Activated CD8-positive, alpha-beta T cell treated with anti-CD3 and anti-CD28 coated beads, Interleukin-2, amount 10 ng/mL, durations not matched to agents 7 days and 5 days (primary cell): ENCODE measurements at regions not wholly inside any gene's neighbourhood (a gene's known extent, or its start where the extent isn't known, plus 50 kb on each side); places are given as distances from the start of the nearest gene placed in this dataset.

Source experiments
- ATAC-seq: fragments of 150-1000 bp; cut with Tn5 transposase; one replicate; pipeline ENCODE4 v1.10.0; 2021; ENCODE audit warnings: moderate library complexity
- CTCF ChIA-PET: fragments of 350-600 bp; sonication (Branson Sonifier 250); formaldehyde crosslinking; loops from one replicate; lab custom pipeline; 2021; ENCODE audit warnings: antibody characterized with exemption; lab: Charles Lee
- POLR2A ChIA-PET: fragments of 350-600 bp; sonication (Branson Sonifier 250); formaldehyde crosslinking; loops from one replicate; lab custom pipeline; 2021; ENCODE audit warnings: antibody characterized with exemption; lab: Charles Lee
- DNase-seq: peaks from one replicate; pipeline ENCODE4 v3.0.0-alpha.2; 2020
- H3K27ac Mint-ChIP-seq: one replicate; pipeline ENCODE4 v1.8.0; 2021; ENCODE audit warnings: mild to moderate bottlenecking, mixed read lengths
- H3K27me3 Mint-ChIP-seq: one replicate; pipeline ENCODE4 v1.8.0; 2021; ENCODE audit warnings: low read depth, mixed read lengths
- H3K36me3 Mint-ChIP-seq: one replicate; pipeline ENCODE4 v1.8.0; 2021; ENCODE audit warnings: low read depth, mixed read lengths
- H3K4me1 Mint-ChIP-seq: one replicate; pipeline ENCODE4 v1.8.0; 2021; ENCODE audit warnings: low read depth, mixed read lengths
- H3K4me3 Mint-ChIP-seq: one replicate; pipeline ENCODE4 v1.8.0; 2021; ENCODE audit warnings: mild to moderate bottlenecking, mixed read lengths
- H3K9me3 Mint-ChIP-seq: one replicate; pipeline ENCODE4 v1.8.0; 2022; ENCODE audit warnings: mixed read lengths; ENCODE audit not compliant: insufficient read depth

GRCh38 chr18:53797998-53798495 lies 426.4 kb downstream of the MBD2 start:
- no peak for DNase-seq
- no peak for ATAC-seq
- Mint-ChIP-seq H3K4me3 (no peak overlapping the region), H3K9me3 (no peaks in the 10 kb centered on the region), H3K27me3 (no peaks in the 10 kb centered on the region), H3K4me1 (no peaks in the 10 kb centered on the region), H3K36me3 (no peaks in the 10 kb centered on the region), H3K27ac (no peak overlapping the region)
- ChIA-PET CTCF (no interaction called here), POLR2A (no interaction called here)

GRCh38 chr18:53796040-53796729 lies 428.3 kb downstream of the MBD2 start:
- Mint-ChIP-seq H3K27me3 (no peaks in the 10 kb centered on the region), H3K27ac (no peak overlapping the region), H3K4me1 (no peaks in the 10 kb centered on the region), H3K36me3 (no peaks in the 10 kb centered on the region), H3K9me3 (no peaks in the 10 kb centered on the region), H3K4me3 (no peak overlapping the region)
- ATAC-seq (no peak), DNase-seq (no peak)
- ChIA-PET CTCF (no interaction called here), POLR2A (no interaction called here)

GRCh38 chr18:53795610-53796009 lies 428.9 kb downstream of the MBD2 start:
- DNase-seq: no peak
- CTCF ChIA-PET: no interaction called here
- Mint-ChIP-seq H3K9me3 (no peaks in the 10 kb centered on the region), H3K4me1 (no peaks in the 10 kb centered on the region), H3K4me3 (no peak overlapping the region), H3K27me3 (no peaks in the 10 kb centered on the region), H3K36me3 (no peaks in the 10 kb centered on the region), H3K27ac (no peak overlapping the region)
- no peak for ATAC-seq
- POLR2A ChIA-PET: no interaction called here

- CTCF ChIA-PET: no interaction called here
- Mint-ChIP-seq H3K4me3 (no peak overlapping the region), H3K27ac (no peak overlapping the region), H3K9me3 (no peaks in the 10 kb centered on the region), H3K27me3 (no peaks in the 10 kb centered on the region), H3K4me1 (no peaks in the 10 kb centered on the region), H3K36me3 (no peaks in the 10 kb centered on the region)
- ATAC-seq (no peak), DNase-seq (no peak)
- POLR2A ChIA-PET: no interaction called here
Measured at GRCh38 chr18:53795061-53795460, 429.4 kb downstream of the MBD2 start.

GRCh38 chr18:53792762-53793161 lies 431.7 kb downstream of the MBD2 start:
- no peak overlapping the region for H3K4me3 Mint-ChIP-seq
- H3K9me3 Mint-ChIP-seq: no peaks in the 10 kb centered on the region
- CTCF ChIA-PET: no interaction called here
- ATAC-seq (no peak), DNase-seq (no peak)
- no peaks in the 10 kb centered on the region for H3K4me1 Mint-ChIP-seq
- POLR2A ChIA-PET: no interaction called here
- no peaks in the 10 kb centered on the region for H3K36me3 Mint-ChIP-seq
- H3K27ac Mint-ChIP-seq: no peak overlapping the region
- H3K27me3 Mint-ChIP-seq: no peaks in the 10 kb centered on the region

GRCh38 chr18:53790786-53791185 lies 433.7 kb downstream of the MBD2 start:
- DNase-seq: no peak
- POLR2A ChIA-PET: no interaction called here

GRCh38 chr18:53789376-53790247 lies 434.9 kb downstream of the MBD2 start:
- POLR2A ChIA-PET: no interaction called here
- no peak for DNase-seq
- no peak overlapping the region for H3K4me3 Mint-ChIP-seq
- H3K27me3 Mint-ChIP-seq: no peaks in the 10 kb centered on the region
- no peaks in the 10 kb centered on the region for H3K4me1 Mint-ChIP-seq
- H3K9me3 Mint-ChIP-seq: no peaks in the 10 kb centered on the region
- no peak overlapping the region for H3K27ac Mint-ChIP-seq
- no peak for ATAC-seq
- no peaks in the 10 kb centered on the region for H3K36me3 Mint-ChIP-seq
- CTCF ChIA-PET: no interaction called here

More at GRCh38 chr18:53790786-53791185, 433.7 kb downstream of the MBD2 start:
- Mint-ChIP-seq H3K36me3 (no peaks in the 10 kb centered on the region), H3K27ac (no peak overlapping the region), H3K27me3 (no peaks in the 10 kb centered on the region), H3K4me1 (no peaks in the 10 kb centered on the region), H3K4me3 (no peak overlapping the region), H3K9me3 (no peaks in the 10 kb centered on the region)
- no peak for ATAC-seq
- CTCF ChIA-PET: no interaction called here

GRCh38 chr18:53785811-53786210 lies 438.7 kb downstream of the MBD2 start:
- ChIA-PET CTCF (no interaction called here), POLR2A (no interaction called here)
- H3K4me1 Mint-ChIP-seq: no peaks in the 10 kb centered on the region
- no peak overlapping the region for H3K4me3 Mint-ChIP-seq
- no peak overlapping the region for H3K27ac Mint-ChIP-seq
- H3K36me3 Mint-ChIP-seq: no peaks in the 10 kb centered on the region
- DNase-seq: no peak
- H3K27me3 Mint-ChIP-seq: no peaks in the 10 kb centered on the region
- ATAC-seq: no peak
- H3K9me3 Mint-ChIP-seq: no peaks in the 10 kb centered on the region

GRCh38 chr18:53784253-53784652 lies 440.2 kb downstream of the MBD2 start:
- no peaks in the 10 kb centered on the region for H3K27me3 Mint-ChIP-seq
- H3K9me3 Mint-ChIP-seq: no peaks in the 10 kb centered on the region
- H3K36me3 Mint-ChIP-seq: no peaks in the 10 kb centered on the region
- CTCF ChIA-PET: no interaction called here
- H3K27ac Mint-ChIP-seq: no peak overlapping the region
- H3K4me3 Mint-ChIP-seq: no peak overlapping the region
- POLR2A ChIA-PET: no interaction called here
- ATAC-seq (no peak), DNase-seq (no peak)
- H3K4me1 Mint-ChIP-seq: no peaks in the 10 kb centered on the region

- ChIA-PET POLR2A (no interaction called here), CTCF (no interaction called here)
- Mint-ChIP-seq H3K4me1 (no peaks in the 10 kb centered on the region), H3K27ac (no peak overlapping the region), H3K27me3 (no peaks in the 10 kb centered on the region), H3K36me3 (no peaks in the 10 kb centered on the region), H3K9me3 (no peaks in the 10 kb centered on the region), H3K4me3 (no peak overlapping the region)
- DNase-seq (no peak), ATAC-seq (no peak)
Measured at GRCh38 chr18:53780666-53781065, 443.8 kb downstream of the MBD2 start.

GRCh38 chr18:53772293-53772692 lies 452.2 kb downstream of the MBD2 start:
- Mint-ChIP-seq H3K27ac (no peak overlapping the region), H3K9me3 (peaks cover 3% of the 10 kb centered on the region), H3K4me3 (no peak overlapping the region), H3K36me3 (no peaks in the 10 kb centered on the region), H3K4me1 (no peaks in the 10 kb centered on the region), H3K27me3 (no peaks in the 10 kb centered on the region)
- ChIA-PET POLR2A (no interaction called here), CTCF (no interaction called here)
- ATAC-seq: no peak
- DNase-seq: no peak

- Mint-ChIP-seq H3K36me3 (no peaks in the 10 kb centered on the region), H3K27ac (no peak overlapping the region), H3K4me1 (no peaks in the 10 kb centered on the region), H3K9me3 (peaks cover 4% of the 10 kb centered on the region), H3K4me3 (no peak overlapping the region), H3K27me3 (no peaks in the 10 kb centered on the region)
- no peak for ATAC-seq
- ChIA-PET CTCF (no interaction called here), POLR2A (no interaction called here)
- no peak for DNase-seq
Measured at GRCh38 chr18:53771664-53772063, 452.8 kb downstream of the MBD2 start.
